ENCODE measurements at regions not wholly inside any gene's neighbourhood (a gene's known extent, or its start where the extent isn't known, plus 50 kb on each side); places are given as distances from the start of the nearest gene placed in this dataset.

DNA sequence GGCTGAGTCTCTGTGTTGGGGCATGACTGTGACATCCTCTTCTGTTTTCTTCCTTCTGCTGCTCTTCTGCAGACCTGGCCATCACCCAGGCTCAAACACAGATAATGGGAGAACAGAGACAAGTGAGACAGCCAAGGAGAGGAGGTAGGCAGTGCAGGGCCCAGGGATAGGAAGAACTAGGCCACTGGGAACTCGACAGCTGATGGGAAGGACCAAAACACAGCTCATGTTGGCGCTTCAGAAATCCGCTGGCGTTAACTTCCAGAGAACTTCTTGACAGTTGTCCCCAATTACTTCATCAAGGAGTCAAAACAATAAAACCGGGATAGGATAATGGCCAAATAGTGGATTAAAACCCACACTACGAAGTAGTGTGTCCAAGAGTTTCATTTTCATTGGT is 97.0 kb upstream of the PALS2 start:
- DNase-seq (ENCODE audit: low spot score), result no peak

DNA sequence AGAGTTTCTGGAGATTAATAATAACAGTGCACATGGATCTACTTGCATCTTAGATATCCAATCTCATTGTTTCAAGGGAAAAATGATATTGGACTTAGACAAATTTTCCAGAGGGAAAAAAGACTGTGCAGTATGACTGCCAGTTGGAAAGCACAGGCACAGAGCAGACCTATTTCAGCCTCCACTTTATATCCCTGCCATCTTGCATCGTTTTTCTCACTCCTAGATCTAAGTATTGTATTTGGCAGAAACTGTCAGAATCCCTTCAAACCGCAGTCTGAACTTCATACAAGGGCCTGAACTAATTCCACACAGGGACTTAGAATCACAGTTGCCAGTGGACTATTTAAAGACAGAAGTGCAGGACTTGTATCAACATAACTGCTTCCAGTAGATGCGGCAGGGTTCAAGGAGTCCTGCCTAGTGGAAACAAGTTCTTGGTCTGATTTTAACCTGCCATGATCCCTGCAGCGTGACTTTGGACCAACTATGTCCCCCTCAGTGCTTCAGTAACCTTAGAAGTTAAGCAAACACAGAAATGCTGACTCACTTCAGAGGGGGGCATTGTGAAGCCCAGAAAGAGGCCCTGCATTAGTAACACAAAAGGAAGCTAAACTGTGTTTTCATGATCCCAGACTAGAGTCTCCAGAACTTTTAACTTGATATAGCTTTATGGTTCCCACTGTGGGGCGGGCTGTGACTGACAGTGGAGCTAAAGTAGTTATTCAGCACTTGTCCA is 95.7 kb upstream of the PALS2 start:
- no peak for DNase-seq (ENCODE audit: low spot score)

DNA sequence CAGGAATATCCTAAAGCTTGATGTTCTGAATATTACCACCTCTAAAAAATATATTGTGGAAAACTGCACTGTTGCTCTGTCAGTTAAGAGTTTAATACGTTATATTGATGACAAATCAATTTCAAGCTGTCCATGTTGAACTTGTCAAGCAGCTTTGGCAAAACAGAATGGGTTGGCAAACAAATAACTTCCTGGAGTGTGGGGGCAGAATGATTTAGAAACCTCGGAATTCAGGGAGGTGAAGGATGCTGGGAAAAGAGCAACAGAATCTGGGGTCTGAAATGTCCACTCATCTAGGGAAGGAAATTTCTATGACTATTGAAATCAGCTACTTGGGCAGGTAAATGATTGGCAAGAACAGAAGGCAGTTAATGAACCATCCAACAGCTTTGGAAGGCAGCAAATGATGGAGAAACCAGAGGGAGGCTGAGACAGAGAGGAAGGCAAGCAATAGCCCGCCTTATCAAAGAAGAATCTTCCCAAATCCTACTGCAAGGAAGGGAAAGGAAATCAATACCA is 95.1 kb upstream of the PALS2 start:
- DNase-seq (ENCODE audit: low spot score), result no peak

DNA sequence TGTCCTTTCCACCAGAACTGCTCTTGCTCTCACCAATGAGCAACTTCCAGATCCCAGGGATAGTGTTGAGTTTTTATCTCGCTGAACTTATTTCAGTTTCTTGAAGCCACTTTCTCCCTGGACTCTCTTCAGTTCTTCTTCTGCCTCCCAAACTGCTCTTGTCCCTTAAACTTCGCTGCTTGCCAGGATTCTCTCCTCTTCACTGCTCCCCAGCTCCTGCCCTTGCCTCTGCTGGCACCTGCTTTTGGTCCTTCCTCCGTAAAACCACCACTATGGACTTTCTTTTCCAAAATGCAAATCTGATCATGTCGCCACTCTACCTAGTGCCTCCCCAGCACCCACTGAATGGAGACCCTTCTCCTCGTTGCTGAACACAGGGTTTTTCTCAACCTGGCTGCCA is 92.8 kb upstream of the PALS2 start:
- DNase-seq (ENCODE audit: low spot score), result no peak

DNA sequence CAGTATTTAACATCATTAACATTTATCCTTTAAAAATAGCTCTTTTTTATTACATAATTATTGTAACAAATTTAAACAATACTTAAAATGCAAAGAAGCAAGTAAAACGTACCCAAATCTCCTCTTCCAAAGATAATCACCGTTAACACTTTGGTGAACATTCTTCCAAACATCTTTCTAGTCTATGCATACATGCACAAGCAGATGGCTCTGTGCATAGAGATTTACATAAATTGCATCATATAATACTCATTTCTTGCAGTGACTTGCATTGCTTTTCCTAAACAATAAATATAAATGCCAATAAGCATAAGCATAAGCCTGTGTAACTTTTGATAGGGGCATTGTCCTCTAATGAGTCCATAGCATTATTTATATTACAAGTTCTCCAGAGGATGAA is 89.4 kb upstream of the PALS2 start:
- no peak for DNase-seq (ENCODE audit: low spot score)

DNA sequence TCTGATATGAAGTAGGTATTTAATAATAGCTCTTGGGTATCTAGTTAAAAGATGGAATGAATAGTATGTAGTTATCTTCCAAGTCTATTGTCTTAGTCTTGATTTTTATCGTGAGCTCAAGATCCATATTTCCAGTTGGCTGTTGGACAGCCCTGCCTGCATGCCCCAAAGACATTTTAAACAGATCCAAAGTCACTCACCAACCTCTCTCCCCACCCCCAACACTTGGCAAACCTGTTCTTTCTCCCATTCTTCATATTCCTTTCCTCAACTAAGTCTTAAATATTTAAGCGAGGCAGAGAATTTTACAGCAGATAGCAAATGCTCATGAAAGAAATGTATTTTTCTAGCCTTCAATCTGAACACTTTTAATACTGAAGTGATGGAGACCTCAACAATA is 80.7 kb upstream of the PALS2 start:
- no peak for DNase-seq (ENCODE audit: low spot score)

DNA sequence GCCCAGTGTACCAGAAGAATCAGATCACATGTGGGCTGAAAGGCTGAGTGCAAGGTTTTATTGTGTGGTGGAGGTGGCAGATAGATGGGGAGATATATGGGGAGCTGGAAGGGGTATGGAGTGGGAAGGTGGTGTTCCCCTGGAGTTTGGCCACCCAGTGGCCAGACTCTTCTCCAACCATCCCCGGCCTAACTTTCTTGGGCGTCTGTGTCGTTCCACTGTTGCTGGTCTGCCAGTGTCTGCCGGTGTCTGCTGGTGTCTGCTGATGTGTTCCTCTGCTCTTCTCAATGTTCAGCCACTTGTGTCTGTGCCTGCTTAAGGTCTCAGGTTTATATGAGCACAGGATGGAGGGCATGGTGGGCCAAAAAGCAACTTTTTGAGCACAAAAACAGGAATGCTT is 78.4 kb upstream of the PALS2 start:
- no peak for DNase-seq (ENCODE audit: low spot score)

DNA sequence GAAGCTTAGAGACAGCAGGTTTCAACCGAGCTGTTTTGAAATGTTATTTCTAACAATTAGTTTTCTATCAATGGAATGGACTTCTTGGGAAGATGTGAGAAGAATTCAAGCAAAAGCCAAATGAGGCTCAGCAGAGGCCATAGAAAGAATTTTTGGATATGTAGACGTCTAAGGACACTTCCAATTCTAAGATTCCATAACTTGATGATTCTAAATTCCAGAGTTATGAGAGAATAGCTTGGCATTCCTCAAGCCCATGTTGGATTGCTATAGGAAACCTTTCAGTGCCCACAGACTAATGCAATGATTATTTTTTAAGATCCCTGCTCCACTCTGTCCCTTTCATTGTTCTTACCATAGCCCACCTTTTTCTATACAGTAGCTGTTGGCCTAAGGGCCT is 77.2 kb upstream of the PALS2 start:
- no peak for DNase-seq (ENCODE audit: low spot score)

DNA sequence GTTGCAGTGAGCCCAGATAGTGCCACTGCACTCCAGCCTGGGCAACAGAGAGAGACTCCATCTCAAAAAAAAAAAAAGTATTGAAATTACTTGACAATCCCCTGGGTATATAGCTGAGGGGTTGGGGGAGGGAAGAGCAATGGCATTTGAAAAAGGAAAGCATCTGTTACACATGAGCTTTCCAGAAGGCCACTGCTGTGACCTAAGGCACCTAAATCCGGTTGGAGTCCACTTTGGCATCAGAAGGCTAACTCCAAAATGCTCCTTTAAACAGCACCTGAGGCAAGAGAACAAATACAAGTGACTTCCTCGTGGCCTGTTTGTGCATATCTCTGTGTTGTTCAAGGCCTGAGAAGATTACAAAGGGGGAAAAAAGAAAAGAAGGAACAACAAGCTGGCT is 74.8 kb upstream of the PALS2 start:
- no peak for DNase-seq (ENCODE audit: low spot score)

DNA sequence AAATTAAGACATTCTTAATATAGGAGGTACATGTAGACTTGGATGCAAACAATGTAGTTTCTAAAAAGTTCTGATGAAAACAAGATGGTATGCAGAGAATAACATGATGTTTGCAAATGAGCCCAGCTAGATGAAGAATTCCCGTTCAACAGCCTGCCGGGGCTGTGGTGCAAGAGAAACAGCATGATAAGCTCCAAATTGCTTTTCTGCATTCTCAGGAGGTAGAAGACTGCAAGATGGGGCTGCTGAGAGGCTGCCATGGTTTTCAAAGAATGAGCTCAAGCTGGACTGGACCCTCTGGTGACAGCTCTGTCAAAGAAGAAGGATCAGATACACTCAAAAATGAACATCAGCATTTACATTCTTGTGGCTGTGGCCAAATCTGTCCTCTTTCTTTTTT is 73.4 kb upstream of the PALS2 start:
- DNase-seq (ENCODE audit: low spot score), result no peak

DNA sequence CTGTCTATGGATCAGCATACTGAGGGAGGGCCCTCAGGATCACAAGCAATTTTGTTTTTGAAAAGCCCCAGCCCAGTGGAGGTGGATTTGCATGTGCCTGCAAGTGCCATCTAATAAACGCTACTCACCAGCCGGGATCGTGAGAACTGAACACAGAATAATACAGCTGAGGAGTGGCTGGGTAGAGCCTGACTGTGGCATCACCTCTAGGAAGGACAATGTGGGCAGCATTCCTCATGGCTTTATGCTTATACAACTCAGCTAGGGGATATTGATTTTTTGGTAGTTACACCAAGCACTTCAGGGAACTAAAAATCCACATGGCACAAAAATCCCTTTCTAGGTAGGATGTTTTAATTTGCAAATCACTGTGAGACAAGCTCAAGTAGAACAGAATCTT is 72.7 kb upstream of the PALS2 start:
- DNase-seq (ENCODE audit: low spot score), result no peak

DNA sequence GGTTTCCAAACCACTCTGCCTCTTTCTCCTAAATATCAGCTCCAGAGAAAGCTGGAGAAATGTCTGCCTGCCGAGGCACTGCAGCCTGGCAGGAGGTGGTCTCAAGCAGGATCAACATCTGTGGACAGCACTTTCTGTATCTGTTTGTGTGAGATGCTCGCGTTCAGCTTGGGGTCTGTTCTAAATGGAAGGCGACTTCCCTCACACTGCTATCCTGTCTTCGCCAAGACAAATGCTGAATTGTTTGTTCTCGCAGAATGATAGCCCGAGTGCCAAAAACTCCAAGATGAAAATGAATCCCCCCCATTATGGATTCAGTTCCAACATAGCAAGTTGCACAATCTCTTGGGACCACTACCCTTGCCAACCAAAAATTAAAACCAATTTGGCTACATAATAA is 72.2 kb upstream of the PALS2 start:
- DNase-seq (ENCODE audit: low spot score), result no peak

DNA sequence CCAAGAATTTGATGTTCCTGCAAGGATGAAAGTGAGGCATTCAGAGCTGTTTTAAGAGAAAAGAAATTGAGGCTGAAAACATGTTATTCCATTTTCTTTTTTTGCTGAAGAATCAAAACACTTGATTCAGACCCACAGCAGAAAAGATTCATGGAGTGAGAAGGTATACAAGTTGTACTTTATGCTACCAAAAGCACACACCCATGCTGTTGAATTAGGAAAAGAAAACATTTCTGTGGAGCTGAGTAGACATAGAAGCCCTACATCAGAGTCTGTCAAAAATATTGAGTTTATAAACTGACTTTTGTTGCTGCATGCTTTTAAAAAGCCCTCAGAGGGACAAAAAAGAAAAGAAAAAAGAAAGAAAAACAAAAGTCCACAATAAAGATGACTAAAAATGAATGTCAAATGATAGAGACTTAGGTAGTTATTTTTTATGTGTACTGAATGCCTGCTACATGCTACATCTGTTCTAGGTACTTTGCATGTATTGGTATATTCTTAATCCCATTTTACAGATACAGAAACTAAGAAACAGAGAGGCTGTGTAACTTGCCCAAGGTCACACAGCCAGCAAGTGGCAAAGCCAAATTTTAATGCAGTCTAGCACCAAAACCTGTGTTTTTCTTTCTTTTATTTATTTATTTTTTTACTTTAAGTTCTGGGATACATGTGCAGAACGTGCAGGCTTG is 71.7 kb upstream of the PALS2 start:
- no peak for DNase-seq (ENCODE audit: low spot score)

DNA sequence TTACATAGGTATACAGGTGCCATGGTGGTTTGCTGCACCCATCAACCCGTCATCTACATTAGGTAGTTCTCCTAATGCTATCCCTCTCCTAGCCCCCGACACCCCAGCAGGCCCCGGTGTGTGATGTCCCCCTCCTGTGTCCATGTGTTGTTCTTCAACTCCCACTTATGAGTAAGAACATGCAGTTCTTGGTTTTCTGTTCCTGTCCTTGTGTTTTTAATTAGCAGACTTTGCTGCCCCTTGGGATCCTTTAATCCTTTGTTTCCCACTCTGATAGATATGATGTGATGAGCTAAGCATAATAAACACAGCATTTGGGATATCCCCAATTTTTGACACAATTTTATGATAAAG is 71.1 kb upstream of the PALS2 start:
- no peak for DNase-seq (ENCODE audit: low spot score)

DNA sequence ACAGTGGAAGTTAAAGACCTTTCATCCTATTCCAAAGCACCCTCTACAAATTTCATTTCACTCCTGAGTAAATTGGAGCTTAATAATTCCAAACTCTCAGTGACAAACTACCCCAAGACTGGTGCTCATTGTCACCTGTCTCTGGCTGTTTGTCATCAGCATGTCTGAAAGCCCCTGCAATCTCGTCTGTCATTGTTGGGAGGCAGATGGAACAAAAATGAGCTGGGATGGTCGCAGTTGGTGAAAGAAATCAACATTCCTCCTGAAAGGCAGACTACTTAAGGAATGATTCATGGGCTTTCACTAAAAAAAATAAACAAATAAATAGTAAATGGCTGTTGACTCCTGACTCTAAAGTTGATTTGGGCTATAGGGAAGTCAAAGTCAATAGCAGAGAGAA is 69.7 kb upstream of the PALS2 start:
- no peak for DNase-seq (ENCODE audit: low spot score)

DNA sequence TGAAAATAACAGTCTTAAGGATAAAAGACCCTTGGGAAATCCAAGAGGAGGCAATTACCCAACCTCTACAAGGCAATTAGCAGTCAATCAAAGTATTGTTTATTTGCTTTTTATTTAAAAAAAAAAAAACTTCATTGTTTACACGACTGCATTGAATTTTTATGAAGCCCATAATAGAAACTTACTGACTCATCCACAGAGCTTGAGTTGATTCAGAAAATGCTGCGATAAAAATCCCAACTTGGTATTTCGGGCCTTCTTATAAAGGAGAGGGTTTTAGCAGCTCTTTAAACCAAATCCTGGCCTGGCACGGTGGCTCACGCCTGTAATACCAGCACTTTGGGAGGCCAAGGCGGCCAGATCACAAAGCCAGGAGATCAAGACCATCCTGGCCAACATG is 69.2 kb upstream of the PALS2 start:
- DNase-seq (ENCODE audit: low spot score), result no peak

DNA sequence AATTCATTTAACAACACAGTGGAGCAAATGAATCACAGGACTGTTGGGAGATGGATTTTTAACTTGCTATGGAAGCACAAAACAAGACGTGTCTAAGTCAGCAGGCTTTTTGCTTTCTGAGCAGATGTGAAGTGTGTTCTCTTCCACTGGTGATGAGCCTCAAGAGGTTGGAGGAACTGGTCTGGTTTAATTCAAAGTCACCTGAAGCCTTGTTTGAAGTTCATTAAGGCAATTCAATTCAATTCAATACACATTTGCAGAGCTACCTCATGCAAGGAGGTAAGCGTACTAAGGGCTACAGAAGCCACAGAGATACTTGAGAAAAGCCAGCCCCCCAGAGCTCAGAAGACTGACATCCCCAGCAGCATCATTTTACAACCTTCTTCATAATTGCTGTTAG is 68.4 kb upstream of the PALS2 start:
- DNase-seq (ENCODE audit: low spot score), result no peak

DNA sequence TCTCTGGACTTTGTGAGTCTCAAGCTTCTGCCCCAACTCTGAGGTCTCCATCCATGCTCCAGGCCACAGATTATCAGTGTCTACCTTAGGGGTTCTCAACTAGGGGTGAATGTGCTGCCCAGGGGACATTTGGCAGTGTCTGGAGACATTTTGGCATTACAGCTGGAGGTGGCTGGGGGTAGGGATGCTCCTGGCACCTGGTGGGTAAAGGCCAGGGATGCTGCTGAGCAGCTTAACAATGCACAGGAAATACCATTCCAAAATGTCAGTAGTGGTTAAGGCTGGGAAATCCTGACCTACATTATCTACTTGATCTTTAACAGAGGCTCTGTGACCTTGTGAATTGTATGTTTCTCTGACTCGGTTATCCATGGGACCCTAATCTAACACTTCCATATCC is 67.3 kb upstream of the PALS2 start:
- no peak for DNase-seq (ENCODE audit: low spot score)

DNA sequence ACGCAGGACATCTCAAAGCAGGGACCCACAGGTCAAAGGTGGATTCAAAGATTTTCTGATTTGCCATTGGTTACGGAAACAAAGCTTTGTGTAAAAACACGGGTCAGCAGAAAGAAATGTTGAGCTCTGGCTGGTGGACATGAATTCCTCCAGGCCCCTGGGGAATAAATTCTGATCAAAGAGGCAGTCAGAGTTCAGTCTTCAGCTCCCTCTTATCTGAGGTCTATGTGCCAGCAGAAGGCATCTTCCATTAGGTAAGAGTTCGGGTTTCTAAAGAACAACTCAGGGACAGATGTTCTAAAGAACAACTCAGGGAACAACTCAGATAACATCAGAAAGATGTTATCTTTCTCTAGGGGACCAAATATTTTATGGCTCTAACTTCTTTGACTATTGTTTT is 64.9 kb upstream of the PALS2 start:
- DNase-seq (ENCODE audit: low spot score), result no peak

DNA sequence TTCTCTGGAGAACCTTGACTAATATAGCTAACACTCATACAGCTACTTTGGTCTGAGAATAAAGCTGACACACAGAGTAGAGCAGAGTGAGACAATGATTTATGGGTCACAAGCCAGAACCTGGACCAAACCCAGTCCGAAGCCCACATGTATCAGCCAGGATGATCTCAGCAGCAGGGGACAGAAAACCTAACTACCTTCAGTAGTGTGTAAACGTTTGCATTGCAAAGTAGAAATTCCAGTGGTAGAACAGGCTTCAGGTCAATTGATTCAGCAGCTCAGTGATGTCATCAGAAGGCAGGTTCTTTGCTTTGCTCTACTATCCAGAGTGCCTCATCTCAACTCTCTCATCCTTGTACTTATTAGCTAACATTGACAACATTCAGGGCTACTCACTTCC is 62.5 kb upstream of the PALS2 start:
- DNase-seq (ENCODE audit: low spot score), result no peak

DNA sequence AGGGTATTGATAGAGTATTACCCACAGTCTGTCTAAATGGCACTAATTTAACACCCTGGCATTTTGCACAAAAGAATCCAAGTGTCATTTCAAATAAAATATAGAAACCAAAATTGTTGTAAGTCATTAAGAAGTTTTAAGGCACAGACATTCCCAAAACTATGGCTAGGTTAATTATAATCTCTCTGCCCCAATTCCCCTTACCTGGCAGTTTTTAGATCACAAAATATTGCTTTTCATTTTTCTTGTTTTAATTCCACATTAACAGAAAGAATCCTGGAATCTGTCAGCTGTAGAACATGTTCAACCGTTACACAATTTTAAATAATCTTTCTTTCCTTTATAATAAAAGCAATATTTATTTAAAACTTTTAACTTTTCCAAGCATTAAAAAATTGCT is 56.1 kb upstream of the PALS2 start:
- no peak for DNase-seq (ENCODE audit: low spot score)

DNA sequence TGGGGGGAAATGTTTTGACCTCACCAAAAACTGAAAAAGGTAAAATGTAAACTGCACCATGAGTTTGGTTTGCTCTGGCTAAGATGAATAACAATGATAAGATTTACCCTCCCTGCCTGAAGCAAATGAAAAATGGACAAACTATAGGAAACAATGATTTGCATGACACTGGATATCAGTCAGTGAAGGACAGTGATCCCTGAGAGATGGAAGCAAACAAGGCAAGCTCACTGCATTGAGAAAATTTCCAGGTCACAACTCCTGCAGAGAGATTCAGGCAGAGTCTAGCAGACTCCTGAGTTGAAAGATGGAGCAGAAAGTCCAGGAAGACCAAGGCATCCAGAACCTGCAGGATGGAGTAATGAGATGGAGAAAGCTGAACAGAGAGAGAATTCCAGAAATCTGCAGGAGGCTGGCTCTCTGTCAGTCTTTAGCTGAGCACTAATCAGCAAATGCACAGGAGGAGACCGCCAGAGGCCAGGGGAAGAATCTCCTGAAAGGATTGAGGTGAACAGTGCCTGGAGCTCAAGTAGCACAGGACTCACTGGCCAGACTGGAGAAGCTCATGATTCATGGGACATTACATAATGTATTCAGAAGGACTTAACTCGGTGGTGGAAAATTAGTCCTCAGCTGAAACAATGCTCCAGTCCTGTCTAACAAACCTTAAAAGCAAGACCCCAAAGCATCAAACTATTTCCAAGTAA is 51.2 kb upstream of the PALS2 start:
- no peak for DNase-seq (ENCODE audit: low spot score)

Measured in germinal center (tissue), 1 donor.